ENCODE measurements at regions not wholly inside any gene's neighbourhood (a gene's known extent, or its start where the extent isn't known, plus 50 kb on each side); places are given as distances from the start of the nearest gene placed in this dataset. TPM values are rescaled to one million over a fixed set of nuclear protein-coding genes. Genes with fewer than 3 reads are reported as not detected.
"Not testable (repeated sequence)": the region's sequence is repeated elsewhere in the genome, so short reads cannot be mapped to it uniquely, and the experiment has no call there.

GRCh38 chr15:79156704-79157375, 66.3 kb upstream of the RASGRF1 start:
- POLR2A ChIA-PET = no interaction called here
- CTCF ChIA-PET = no interaction called here

DNA sequence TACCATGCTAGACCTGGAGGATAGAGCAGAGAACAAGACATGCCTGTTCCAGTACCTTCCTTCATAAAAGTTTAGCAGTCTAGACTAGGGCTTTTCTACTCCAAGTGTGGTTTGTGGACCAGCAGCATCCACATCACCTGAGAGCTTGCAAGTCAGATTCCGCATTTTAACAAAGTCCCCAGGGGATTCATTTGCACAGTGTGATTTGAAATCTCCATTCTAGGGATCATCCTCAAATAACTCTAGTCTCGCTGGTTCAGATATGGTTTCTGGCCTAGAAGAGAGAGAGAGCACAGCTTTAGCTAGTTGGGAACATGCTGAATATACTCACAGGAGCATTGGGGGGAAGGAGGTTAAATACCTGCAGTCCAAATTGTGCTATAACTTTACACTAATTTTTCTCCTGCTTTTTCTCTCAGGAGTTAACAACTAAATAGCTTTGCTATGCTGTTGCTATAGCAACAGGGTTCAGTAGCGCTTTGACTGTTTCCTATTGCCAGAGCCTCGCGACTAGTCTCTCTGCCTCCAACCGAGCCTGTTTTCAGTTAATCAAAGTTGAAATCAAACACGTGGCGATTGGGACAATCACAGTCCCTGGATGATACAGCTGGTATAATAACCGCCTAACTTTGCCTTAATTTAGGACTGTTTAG, 64.0 kb upstream of the RASGRF1 start:
- no peak for DNase-seq (ENCODE audit: low read depth, low spot score)
- Histone ChIP-seq H3K27ac (ENCODE audit: low read depth, low read length) (no peak overlapping the region), H3K9me3 (ENCODE audit: control insufficient read depth, insufficient read depth, low read length) (no peaks in the 10 kb centered on the region), H3K4me3 (ENCODE audit: low read depth, low read length) (no peak overlapping the region), H3K27me3 (ENCODE audit: control insufficient read depth, insufficient read depth, low read length) (peaks cover 9% of the 10 kb centered on the region)
- CTCF ChIA-PET = no interaction called here
- TF ChIP-seq, protein P1, sequence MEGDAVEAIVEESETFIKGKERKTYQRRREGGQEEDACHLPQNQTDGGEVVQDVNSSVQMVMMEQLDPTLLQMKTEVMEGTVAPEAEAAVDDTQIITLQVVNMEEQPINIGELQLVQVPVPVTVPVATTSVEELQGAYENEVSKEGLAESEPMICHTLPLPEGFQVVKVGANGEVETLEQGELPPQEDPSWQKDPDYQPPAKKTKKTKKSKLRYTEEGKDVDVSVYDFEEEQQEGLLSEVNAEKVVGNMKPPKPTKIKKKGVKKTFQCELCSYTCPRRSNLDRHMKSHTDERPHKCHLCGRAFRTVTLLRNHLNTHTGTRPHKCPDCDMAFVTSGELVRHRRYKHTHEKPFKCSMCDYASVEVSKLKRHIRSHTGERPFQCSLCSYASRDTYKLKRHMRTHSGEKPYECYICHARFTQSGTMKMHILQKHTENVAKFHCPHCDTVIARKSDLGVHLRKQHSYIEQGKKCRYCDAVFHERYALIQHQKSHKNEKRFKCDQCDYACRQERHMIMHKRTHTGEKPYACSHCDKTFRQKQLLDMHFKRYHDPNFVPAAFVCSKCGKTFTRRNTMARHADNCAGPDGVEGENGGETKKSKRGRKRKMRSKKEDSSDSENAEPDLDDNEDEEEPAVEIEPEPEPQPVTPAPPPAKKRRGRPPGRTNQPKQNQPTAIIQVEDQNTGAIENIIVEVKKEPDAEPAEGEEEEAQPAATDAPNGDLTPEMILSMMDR (IDR thresholded peaks at IDR 0.05; ENCODE audit: low read depth, low read length) = no peak
- POLR2A ChIA-PET = no interaction called here

More at GRCh38 chr15:79156704-79157375, 66.3 kb upstream of the RASGRF1 start:
- Histone ChIP-seq H3K27me3 (ENCODE audit: control insufficient read depth, insufficient read depth, low read length) (peaks cover 11% of the 10 kb centered on the region), H3K27ac (ENCODE audit: low read depth, low read length) (no peak overlapping the region), H3K4me3 (ENCODE audit: low read depth, low read length) (no peak overlapping the region), H3K9me3 (ENCODE audit: control insufficient read depth, insufficient read depth, low read length) (no peaks in the 10 kb centered on the region)
- DNase-seq (ENCODE audit: low read depth, low spot score) = no peak
- TF ChIP-seq, protein P1 (IDR thresholded peaks at IDR 0.05; ENCODE audit: low read depth, low read length) = no peak

DNA sequence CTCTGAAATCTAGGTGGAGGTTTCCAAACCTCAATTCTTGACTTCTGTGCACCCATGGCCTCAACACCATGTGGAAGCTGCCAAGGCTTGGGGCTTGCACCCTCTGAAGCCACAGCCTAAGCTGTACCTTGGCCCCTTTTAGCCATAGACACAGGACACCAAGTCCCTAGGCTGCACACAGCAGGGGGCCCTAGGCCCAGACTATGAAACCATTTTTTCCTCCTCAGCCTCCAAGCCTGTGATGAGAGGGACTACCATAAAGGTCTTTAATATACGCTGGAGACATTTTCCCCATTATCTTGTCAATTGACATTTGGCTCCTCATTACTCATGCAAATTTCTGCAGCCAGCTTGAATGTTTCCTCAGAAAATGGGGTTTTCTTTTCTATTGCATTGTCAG, 53.7 kb upstream of the RASGRF1 start:
- H3K27ac ChIP-seq (ENCODE audit: low read depth, low read length); CTCF ChIA-PET; H3K9me3 ChIP-seq (ENCODE audit: control insufficient read depth, insufficient read depth, low read length); DNase-seq (ENCODE audit: low read depth, low spot score); H3K27me3 ChIP-seq (ENCODE audit: control insufficient read depth, insufficient read depth, low read length); H3K4me3 ChIP-seq (ENCODE audit: low read depth, low read length); POLR2A ChIA-PET: not testable (repeated sequence)

DNA sequence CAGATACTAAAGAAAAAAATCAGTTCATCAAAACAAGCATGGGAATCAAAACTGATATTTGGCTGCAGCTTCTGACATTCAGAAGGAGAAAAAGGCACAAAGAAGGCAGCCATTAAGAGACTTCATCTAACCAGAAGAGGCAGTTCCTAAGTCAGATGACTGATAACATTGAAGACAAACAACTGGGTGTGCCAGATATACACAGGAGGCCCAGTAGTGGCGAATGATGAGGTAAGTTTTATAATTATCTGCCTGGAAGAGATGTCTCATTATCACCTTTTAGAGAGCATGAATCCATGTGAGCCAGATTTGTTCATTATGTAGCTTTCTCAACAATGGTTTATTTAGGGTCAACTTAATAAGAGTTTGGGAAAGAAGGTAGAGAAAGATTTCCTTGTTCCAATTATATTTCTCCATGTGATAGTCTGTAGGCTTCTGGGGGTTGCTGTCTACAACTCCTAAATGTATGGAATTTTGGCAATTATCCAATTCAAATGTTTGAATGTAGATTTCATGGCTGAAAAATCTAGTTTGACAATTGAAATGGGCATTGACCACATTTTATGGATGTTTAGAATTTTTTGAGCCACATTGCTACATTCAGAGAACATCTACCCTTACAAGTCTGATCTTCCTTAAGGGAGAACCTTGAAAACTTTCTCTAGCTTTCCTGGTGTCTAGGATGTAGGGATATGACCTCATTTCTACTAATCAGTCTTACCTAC, 50.4 kb upstream of the RASGRF1 start:
- ChIA-PET CTCF (interaction anchor here (0.6 kb wide), 1 partner anchor 70 kb away, joined by 3 read pairs; no protein-coding TSS in a partner anchor), POLR2A (no interaction called here)
- TF ChIP-seq, protein P1 (IDR thresholded peaks at IDR 0.05; ENCODE audit: low read depth, low read length) = no peak
- Histone ChIP-seq H3K27ac (ENCODE audit: low read depth, low read length) (no peak overlapping the region), H3K9me3 (ENCODE audit: control insufficient read depth, insufficient read depth, low read length) (peaks cover 8% of the 10 kb centered on the region; the same call in 1 of the 2 replicates), H3K4me3 (ENCODE audit: low read depth, low read length) (no peak overlapping the region), H3K27me3 (ENCODE audit: control insufficient read depth, insufficient read depth, low read length) (no peaks in the 10 kb centered on the region)
- no peak for DNase-seq (ENCODE audit: low read depth, low spot score)

Small RNAs in the stretch of these regions (small RNA-seq; reads per million reads assigned to genes)
- gene MIR184 (ENCODE audit: insufficient read length, low read depth) = not detected

Measured in AG04450 (cell line).